NB4 (cell line): ENCODE measurements at regions not wholly inside any gene's neighbourhood (a gene's known extent, or its start where the extent isn't known, plus 50 kb on each side); places are given as distances from the start of the nearest gene placed in this dataset.
A peak's percentile ranks its signal among the peaks of the same experiment; 100 is the strongest.

Experiments used
- DNase-seq: peaks from one replicate; pipeline ENCODE4 v3.0.0; 2010; ENCODE audit warnings: low read depth
- H3K4me3 ChIP-seq: one replicate; pipeline ENCODE4 v1.5.1; 2011; ENCODE audit warnings: mild to moderate bottlenecking, low read depth, low read length, moderate library complexity
- MYC ChIP-seq: IDR thresholded peaks from 2 replicates; pipeline ENCODE4 v1.6.1; 2011; ENCODE audit warnings: low read depth, low read length
- POLR2A ChIP-seq: IDR thresholded peaks from 2 replicates; pipeline ENCODE4 v1.6.1; 2011; ENCODE audit warnings: mild to moderate bottlenecking; ENCODE audit not compliant: insufficient read length; ENCODE audit errors: extremely low read depth
- TF ChIP-seq, protein P1 (sequence below): IDR thresholded peaks from 2 replicates; pipeline ENCODE4 v1.6.1; 2011; ENCODE audit warnings: low read depth, low read length
- TF ChIP-seq, protein P2 (sequence below): IDR thresholded peaks from one replicate; pipeline ENCODE4 v1.5.1; 2012; ENCODE audit warnings: low read depth, low read length

DNA sequence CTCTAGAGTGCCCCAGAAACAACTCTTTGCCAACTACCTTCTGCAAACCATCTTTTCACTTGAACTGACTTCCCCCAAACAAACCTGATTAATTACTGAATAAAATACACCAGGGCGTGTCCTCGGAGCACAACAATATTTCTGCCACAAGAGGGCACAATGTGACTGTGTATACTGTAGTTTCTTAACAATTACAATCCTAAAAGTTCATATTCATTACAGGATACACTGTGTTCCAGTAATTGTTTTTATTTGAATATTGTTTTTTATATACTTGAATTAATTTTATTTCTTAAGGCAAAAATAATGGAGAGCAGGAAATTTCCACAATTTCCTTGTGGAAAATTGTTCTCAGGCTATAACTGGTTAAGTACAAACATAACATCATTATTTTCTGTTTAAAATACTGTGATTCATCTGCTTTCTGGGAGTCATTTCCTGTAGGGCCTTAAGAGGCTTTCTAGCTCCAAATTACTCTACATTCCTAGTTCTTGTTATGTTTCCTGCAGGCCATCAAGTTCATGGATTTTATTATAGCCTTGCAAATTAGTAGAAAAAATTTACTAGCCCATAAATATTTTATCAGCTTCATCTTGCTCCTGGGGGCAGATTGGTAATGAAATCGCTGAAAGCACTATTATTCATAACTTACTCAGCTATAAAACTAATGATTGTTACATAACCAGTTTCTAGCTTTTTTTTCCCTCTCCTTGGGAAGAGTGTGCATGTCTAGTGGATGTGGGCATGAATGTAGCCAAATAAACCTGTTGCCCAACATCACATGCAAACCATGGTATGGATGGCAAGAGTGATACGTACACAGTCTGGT, 51.9 kb upstream of the SLC22A16 start:
- no peak overlapping the region for H3K4me3 ChIP-seq
- DNase-seq = peak; percentile 76
- TF ChIP-seq, protein P1, sequence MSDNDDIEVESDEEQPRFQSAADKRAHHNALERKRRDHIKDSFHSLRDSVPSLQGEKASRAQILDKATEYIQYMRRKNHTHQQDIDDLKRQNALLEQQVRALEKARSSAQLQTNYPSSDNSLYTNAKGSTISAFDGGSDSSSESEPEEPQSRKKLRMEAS = no peak
- TF ChIP-seq, protein P2, sequence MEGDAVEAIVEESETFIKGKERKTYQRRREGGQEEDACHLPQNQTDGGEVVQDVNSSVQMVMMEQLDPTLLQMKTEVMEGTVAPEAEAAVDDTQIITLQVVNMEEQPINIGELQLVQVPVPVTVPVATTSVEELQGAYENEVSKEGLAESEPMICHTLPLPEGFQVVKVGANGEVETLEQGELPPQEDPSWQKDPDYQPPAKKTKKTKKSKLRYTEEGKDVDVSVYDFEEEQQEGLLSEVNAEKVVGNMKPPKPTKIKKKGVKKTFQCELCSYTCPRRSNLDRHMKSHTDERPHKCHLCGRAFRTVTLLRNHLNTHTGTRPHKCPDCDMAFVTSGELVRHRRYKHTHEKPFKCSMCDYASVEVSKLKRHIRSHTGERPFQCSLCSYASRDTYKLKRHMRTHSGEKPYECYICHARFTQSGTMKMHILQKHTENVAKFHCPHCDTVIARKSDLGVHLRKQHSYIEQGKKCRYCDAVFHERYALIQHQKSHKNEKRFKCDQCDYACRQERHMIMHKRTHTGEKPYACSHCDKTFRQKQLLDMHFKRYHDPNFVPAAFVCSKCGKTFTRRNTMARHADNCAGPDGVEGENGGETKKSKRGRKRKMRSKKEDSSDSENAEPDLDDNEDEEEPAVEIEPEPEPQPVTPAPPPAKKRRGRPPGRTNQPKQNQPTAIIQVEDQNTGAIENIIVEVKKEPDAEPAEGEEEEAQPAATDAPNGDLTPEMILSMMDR = peak; percentile 52
- TF ChIP-seq MYC = no peak

DNA sequence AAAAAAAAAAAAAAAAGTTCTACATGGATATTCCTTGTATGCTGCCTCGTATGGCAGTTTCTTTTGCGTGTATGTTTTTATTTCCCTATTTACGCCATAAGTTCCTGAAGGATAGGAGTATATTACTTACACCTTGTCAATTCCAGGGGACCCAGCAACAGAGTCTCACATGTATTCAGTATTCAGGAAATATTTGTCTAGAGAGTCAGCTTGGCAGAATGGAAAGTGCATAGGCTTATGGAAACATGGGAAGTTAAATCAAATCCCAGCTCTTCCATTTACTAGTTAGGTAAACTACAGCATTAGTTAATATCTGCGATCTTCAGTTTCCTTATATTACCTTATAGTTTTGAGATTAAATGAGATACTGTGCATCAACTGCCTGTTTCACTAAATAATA, 51.1 kb upstream of the SLC22A16 start:
- DNase-seq = no peak
- H3K4me3 ChIP-seq = no peak overlapping the region
- TF ChIP-seq POLR2A = no peak
- TF ChIP-seq, protein P2 = no peak

DNA sequence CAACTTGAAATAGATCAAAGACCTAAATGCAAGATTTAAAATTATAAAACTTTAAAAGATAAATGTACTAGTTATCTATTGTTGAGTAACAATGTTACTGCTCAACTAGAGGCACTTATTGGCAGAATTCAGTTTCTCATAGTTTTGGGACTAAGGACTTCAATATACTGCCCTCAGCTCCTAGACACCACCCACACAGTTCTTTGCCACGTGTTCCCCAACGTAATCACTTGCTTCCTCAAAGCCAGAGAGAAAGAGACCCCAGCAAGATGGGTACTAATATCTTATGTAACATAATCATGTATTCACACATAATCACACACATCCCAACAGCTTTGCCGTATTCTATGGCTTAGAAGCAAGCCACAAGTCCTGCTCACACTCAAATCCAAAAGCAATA, 50.3 kb upstream of the SLC22A16 start:
- TF ChIP-seq, protein P2 = no peak
- TF ChIP-seq POLR2A (no peak), MYC (no peak)
- TF ChIP-seq, protein P1 = peak; percentile 59; the same call in 1 of the 2 replicates
- no peak overlapping the region for H3K4me3 ChIP-seq
- DNase-seq = no peak
